SK-N-SH (cell line): ENCODE measurements at regions not wholly inside any gene's neighbourhood (a gene's known extent, or its start where the extent isn't known, plus 50 kb on each side); places are given as distances from the start of the nearest gene placed in this dataset.

ENCODE experiments used
- CTCF ChIP-seq: fragments of 200-600 bp; sonication (generic); IDR thresholded peaks from 2 replicates; pipeline ENCODE4 v1.6.1; 2017; ENCODE audit warnings: antibody characterized with exemption, mild to moderate bottlenecking, moderate library complexity
- GABPA ChIP-seq: IDR thresholded peaks from 2 replicates; pipeline ENCODE4 v1.4.0; 2012; ENCODE audit warnings: low read depth, mild to moderate bottlenecking
- RAD21 ChIP-seq: IDR thresholded peaks from 2 replicates; pipeline ENCODE4 v1.6.1; 2012; ENCODE audit warnings: mild to moderate bottlenecking, low read length
- TEAD4 ChIP-seq: IDR thresholded peaks from 2 replicates; pipeline ENCODE4 v1.4.0; 2012; ENCODE audit warnings: mild to moderate bottlenecking, borderline replicate concordance; ENCODE audit not compliant: insufficient read depth

GRCh38 chr20:48177058-48177457 lies 391.8 kb upstream of the SULF2 start:
- TF ChIP-seq CTCF: no peak
- TF ChIP-seq RAD21: no peak
- TF ChIP-seq TEAD4: no peak
- TF ChIP-seq GABPA: no peak
